ENCODE measurements at regions not wholly inside any gene's neighbourhood (a gene's known extent, or its start where the extent isn't known, plus 50 kb on each side); places are given as distances from the start of the nearest gene placed in this dataset.
"Not testable (repeated sequence)": the region's sequence is repeated elsewhere in the genome, so short reads cannot be mapped to it uniquely, and the experiment has no call there.

DNA sequence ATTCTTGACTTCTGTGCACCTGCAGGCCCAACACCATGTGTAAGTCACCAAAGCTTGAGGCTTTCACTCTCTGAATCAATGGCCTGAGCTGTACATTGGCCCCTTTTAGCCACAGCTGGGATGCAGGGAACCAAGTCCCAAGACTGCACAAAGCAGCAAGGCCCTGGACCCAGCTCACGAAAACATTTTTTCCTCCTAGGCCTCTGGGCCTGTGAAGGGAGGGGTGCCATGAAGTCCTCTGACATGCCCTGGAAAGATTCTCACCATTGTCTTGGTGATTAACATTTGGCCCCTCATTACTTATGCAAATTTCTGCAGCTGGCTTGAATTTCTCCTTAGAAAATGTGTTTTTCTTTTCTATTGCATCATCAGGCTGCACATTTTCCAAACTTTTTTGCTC lies 398.6 kb downstream of the DMRTA1 start:
- not testable (repeated sequence) for DNase-seq

DNA sequence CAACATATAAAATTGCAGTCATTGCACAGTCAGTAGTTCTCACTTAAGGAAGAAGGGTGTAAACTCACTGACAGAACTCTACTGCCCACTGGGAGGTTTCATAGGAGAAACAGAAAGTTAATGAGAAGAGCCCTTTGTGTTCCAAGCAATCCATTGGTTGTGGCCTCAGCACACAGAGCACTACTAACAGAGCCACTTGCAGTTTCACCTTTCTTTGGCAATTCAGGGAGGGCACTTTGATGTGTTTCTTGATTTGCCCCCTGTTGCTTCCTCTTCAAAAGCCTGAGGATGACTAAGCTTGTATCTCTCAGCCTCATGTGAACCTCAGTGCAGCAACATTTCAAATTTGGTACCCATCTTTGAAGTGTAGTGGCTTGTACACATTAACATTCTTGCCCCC lies 409.4 kb downstream of the DMRTA1 start:
- no peak for DNase-seq

DNA sequence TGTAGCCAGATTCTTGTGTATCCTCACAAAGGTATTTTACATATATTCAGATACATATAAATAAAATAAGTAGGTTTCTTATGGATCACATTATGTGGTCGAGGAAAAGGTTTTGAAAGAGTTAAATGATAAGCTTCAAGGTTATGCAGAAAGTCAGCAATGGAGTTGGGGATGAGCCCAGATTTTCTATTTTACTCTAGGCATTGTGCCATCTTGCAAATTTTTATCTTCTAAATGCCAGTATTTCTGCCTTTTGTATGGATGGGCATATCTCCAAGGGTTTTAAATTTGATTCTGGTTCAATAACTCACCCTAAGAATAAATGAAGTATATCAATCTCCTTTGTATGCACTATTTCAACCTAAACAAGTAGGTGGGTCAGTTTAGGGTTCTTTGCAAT lies 410.7 kb downstream of the DMRTA1 start:
- no peak for DNase-seq

DNA sequence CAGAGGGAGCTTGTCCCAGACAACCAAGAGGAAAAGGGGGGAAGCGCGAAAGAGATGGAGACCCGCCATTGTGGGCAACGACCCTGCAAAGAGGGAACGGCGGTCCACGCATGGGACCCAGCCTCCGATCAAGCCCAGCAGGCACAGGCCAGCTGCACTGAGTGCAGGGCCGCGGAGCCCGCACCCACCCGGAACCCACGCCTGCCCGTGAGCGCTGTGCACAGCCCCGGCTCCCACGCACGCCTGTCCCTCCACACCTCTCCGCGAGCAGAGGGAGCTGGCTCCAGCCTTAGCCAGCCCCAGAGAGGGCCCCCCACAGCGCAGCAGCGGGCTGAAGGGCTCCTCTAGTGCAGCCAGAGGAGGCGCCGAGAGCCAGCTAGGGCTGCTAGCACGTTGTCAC lies 416.5 kb downstream of the DMRTA1 start:
- no peak for DNase-seq

DNA sequence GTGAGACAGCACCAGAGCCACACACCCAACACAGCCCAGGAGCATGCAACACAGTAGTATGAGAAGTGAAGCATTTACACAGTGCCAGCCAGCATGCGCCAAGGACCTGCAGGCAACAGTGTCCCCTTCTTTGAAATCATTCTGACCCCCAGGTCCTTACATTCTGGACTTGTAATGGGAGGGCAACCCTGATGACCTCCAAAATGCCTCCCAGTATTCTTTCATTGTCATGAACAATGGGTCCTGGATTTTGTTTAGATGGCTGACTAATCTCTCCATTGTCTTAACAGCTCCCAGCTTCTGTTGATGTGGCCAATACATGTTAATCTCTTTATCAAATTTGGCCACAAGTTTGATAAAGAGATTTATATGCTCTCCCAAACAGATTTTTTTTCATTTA lies 417.1 kb downstream of the DMRTA1 start:
- no peak for DNase-seq

DNA sequence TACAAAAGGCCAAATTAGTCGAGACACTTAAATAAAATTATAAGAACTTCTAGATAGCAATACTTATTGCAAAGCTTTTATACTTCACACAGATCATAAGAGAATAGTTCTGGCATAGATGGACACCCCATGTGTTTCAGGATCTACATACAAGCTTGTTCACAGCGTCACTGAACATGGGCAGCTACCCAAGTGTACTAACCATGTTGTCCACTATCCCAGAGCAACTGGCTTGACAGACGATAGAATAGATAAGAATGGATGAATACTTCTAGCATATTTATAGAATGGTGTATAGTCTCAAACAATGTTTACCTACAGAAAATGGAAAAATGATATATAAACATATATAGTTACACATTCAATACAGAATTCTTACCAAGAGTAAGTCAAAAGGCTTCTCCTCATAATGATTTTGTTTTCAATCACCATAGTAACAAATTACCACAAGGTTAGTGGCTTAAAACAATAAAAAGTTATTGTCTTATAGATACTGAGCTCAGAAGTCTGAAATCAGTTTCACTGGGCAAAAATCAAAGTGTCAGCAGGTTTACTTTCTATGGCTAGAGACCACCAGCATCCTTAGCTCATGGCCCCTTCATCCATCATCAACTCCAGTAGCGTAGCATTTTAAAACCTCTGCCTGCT lies 446.7 kb downstream of the DMRTA1 start:
- no peak for DNase-seq

DNA sequence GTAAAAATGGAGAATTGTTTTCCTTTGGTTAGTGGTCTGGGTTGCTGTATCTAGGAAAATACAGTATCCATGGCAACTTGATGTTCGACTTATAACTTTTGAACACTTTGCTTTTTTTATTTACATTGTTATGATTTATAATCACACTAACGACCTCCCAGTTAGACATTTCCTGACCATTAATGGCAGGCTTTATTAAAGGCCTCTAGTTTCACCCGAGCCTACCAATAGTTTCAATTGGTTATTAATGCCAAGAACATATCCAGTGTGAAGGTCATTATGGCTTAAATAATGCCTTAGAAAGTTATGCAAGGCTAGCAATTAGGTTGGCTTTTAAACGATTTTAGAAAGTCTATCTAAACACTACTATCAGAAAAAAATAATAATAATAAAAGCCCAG lies 452.0 kb downstream of the DMRTA1 start:
- DNase-seq, result no peak

DNA sequence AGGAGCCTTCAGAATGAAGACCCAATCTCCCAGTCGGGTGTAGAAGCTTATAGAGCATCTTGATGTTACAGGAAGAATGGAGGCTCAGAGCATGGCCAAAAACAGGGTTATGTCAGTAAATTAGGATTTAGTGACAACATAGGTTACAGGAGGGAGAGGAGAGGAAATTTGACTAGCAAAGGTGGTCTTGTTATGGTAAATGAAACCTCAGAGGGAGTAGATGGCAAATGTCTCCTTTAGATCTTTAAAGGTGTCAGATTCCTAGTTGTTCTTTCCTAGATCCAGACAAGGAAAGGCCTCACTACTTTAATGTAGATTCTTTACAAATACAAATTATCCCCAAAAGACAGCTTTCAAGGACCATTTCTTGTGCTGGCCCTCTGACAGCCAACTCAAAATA lies 465.0 kb downstream of the DMRTA1 start:
- DNase-seq, result no peak

DNA sequence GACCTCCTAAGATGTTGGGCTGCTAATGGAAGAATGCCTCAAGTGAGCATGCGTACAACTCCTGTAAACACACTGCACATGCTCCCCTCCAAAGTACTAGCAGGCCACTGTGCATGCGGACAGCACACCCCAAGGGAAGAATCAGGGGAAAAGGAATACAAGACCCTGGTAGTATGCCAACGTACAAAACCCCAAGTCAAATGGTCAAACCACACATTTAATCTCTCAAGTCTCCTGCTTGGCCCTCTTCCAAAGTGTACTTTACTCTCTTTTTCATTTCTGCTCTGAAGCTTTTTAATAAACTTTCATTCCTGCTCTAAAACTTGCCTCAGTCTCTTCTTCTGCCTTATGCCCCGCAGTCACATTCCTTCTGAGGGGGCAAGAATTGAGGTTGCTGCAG lies 466.4 kb downstream of the DMRTA1 start:
- no peak for DNase-seq

DNA sequence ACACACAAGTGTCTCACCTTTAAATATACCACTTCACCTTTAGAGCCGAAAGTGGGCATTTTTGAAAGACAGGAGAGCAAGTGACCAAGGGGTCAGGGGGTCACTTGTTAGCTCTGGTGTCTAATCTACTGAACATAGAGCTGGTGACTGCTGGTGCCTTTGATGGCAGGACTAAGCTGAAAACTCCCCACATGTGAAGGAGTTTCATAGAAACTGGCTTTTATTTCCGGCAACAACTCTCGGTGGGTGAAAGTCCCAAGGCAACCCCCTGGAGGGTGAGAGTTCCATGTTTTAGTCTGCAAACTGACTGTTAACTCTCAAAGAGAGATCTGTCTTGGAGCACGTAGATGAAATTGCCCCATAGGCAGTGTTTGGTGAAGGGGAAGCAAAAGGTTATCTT lies 466.9 kb downstream of the DMRTA1 start:
- DNase-seq, result no peak

DNA sequence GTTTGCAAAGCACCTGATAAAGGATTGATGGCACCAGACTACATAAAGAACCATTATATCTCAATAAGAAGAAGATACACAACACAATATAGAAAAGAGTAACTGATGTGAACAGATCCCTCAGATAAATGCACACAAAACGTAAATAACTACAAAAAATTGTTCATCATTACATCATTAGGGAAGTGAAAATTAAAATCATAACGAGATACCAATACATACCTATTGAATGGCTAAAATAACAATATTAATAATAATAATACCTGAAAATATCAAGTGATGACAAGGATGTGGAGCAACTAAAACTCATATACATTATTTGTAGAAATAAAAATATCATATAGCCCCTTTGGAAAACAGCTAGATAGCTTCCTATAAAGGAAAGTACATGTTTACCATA lies 469.5 kb downstream of the DMRTA1 start:
- no peak for DNase-seq

DNA sequence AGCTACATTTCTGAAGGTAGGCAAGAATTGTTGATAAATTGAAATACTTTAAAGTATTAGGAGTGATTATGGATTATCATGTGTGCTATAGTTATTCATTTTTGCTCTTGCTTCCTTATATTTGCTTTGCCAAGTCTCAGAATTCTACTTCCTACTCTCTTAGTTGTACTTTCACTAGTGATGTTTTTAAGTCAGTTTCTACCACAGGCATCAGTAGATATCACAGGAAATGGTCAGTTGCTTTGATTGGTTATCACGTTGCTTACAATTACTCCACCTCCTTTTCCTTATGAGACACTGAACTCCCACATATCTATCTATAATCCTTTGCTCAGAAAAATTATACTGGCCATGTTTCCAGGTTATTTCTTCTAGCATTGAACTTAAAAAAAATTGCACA lies 472.8 kb downstream of the DMRTA1 start:
- DNase-seq, result no peak

DNA sequence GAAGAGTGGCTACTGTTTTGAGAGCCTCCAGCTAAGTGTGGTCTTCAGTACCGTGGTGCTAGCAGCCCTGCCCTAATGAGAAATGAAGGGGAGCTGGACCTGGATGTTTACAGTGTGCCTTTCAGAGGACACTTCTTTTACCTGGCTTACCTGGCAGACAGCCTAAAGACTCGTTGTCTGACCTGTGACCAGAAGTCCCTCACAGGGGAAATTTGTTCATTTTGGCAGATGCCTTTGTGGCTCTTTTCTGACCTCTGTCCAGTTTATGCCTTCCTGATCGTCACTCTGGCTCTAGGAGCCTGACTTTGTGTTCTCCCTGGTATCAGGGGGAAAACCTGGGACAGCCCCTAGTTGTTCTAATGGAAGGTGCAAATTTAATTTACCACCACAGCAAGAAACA lies 475.1 kb downstream of the DMRTA1 start:
- DNase-seq, result no peak

DNA sequence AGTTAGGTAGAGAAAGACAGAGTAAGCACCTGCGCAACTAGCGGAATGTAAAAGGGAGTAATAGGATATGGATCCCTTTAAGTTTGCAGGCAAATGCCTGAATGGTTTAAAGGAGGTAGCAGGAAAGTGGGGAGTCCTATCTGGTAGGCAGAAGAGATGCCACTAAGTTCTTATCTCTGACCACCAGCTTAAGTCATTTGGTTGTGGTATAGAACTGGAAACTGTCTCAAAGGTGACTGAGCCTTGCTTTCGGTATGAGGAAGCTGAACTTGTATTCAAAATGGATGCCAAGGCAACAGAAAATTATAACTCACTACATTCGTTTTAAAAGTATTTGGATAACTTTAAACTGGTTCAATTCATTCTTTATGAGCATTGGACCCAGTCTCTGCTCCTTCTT lies 475.6 kb downstream of the DMRTA1 start:
- DNase-seq, result no peak

DNA sequence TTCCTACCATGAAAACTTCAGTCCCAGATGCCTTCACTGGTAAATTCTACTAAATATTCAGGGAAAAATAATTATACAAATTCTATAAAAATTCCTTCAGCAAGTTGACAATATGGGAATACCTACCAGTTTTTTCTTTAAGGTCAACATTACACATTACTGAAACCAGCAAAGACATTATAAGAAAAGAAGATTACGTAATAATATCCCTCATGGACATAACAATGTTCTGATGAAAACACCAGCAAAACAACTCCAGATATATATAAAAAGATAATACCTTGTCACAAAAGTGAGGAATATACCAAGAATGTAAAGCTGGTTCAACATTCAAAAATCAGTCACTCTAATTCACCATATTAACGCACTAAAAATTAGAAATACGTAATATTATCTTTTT lies 507.9 kb downstream of the DMRTA1 start:
- no peak for DNase-seq

DNA sequence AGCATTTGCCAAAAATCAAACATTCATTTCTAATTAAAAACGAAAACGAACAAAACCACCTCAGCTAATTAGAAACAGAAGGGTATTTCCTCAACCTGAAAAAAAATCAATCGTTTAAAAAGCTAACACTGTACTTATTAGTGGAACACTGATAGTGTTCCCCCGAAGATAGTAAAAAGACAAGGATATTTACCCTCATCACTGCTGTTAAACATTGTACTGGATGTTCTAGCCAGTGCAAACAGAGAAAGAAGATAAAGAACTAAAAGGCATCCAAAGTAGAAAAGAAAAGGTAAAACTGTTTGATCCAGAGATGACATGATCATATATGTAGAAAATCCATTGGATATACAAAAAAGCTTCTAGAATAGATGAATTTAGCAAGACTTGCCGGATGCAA lies 508.3 kb downstream of the DMRTA1 start:
- DNase-seq, result no peak

DNA sequence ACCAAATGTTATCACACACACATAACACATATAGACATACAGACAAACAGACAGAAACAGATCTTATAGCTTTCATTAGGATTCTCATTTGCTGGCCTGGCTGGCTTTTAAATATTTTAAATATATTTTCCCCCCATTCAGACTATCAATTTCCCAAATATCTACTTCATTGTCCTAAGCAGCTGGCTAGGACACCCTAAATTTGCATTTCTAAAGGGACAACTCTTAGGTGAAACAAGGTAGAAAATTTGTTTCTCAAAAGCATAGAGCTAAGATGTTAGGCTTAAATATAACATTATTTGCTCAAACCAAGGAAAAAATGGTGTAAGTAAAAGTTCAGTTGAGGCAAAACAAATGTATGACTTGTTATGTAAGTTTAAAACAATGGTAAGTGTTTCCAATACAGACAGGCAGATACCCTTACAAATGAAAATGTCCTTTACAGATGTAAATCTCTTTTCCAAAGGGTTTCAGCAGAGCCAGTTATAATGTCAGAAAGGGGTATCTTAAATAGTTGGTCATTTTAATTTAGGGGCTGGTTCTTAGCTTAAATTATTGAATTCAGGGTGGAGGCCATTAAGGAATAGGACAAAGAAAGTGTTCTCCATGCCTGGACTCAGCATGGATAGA lies 522.8 kb downstream of the DMRTA1 start:
- no peak for DNase-seq

DNA sequence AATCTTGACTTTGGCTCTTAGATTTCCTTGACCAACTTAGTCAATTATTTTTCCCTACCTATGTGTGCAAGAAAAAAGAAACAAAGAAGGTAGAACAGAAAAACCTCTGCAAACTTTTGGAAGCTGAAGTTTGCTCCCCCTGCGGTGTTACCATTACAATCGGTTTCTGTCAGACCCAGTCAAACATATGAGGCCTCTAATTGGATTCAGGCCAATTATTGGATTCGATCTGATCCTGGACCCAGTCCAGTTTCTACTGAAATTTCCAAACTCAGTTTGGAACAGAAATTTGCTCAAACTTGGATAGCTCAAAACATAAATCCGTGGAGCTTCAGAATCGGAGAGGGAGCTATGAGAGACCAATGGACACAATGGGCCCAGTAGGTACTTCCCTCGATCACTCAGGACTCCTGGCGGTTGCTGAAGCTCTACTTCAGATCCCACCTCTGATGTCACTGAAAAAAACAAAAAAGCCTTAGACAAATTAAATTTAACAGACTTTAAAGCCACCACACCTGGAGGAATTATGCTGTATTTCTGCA lies 523.9 kb downstream of the DMRTA1 start:
- no peak for DNase-seq

DNA sequence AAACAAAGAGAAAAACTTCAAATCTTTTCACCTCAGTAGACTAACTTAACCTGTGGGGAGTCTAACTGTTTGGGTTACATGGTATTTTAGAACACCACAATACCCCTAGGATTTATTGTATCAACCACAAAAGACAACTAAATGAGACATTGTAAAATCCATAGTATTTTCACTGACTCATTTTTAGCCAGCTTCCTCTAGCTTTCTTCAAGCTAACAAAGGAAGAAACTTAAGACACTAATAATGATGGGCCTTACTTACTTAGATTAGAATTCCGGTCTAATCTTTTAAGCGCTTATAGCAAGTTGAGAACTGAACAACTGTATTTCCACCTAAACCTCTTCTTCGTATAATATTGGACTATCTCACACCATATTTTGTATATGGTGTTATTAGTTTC lies 529.3 kb downstream of the DMRTA1 start:
- peak; percentile 64 for DNase-seq

DNA sequence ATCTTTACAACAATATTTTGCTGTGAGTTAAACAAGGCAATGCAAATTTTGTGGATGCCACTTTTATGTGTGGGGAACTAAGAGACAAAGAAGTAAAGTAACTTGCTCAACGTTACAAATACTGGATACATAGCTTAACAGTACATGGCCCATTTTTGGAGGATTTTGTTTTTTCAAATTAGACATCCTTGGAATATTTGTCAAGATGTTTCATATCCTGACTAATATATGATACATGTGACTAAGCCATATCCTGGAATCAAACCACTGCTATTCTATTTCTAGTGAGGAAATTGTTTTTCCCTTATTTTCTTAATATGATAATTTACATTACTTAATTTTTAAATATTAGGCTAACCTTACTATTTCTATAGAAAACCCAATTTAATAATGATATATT lies 529.8 kb downstream of the DMRTA1 start:
- DNase-seq, result peak; percentile 68

DNA sequence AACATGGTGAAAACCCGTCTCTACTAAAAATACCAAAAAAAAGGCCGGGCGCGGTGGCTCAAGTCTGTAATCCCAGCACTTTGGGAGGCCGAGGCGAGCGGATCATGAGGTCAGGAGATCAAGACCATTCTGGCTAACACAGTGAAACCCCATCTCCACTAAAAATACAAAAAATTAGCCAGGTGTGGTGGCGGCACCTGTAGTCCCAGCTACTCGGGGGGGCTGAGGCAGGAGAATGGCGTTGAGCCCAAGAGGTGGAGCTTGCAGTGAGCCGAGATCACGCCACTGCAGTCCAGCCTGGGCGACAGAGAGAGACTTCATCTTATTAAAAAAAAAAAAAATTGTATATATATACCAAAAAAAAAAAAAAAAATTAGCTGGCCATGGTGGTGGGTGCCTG lies 533.8 kb downstream of the DMRTA1 start:
- not testable (repeated sequence) for DNase-seq

DNA sequence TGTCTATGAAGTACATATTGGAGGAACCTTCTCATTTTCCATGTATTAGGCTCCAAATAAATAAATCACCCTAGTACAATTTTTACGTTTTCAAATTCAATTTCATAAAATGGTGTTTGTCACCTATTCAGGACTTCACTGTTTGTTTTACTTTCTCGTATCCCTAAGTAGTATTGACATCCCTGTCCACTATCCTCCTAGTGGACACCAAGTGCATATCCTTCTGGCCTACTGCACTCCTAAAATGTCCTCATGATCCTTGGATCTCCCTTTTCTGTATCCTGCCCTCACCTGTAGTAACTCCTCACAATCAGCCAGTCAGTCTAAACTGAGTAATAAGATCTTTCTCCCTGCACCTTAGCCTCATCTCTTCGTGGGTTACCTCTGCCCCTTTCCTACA lies 539.9 kb downstream of the DMRTA1 start:
- DNase-seq, result no peak

DNA sequence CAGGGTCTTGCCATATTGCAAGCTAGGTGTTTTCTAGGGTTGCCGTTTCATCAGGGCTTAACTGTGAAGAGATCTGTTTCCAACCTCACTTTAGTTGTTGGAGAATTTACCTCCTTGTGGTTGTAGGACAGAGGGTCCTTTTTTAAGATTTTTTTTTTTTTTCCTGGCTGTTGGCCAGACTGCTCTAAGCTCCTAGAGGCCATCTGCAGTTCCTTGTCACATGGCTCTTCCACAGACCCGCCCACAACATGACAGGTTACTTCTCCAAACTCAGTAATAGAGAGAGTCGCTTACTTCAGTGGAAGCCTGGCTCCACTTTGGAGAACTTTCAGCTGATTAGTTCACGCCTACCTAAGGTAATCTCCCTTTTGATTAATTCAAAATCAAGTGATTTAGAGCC lies 543.7 kb downstream of the DMRTA1 start:
- DNase-seq, result no peak

DNA sequence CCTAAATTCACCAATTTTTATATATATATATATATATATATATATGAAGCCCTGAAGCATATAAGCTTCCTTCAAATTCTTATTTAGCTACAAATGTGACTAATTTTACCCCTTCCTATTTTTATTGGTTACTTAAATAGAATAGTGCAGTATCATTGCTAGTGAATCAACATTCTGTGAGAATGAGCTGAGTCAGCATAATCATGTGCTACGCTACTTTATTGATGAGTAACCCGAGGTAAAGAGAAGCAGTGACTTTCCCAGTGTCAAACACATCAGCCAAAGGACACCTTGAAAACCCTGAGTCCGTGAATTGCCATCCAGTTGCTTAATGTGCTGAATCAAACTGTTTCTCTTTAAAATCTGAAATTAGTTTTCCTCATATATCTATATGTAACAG lies 546.2 kb downstream of the DMRTA1 start:
- peak; percentile 11 for DNase-seq

DNA sequence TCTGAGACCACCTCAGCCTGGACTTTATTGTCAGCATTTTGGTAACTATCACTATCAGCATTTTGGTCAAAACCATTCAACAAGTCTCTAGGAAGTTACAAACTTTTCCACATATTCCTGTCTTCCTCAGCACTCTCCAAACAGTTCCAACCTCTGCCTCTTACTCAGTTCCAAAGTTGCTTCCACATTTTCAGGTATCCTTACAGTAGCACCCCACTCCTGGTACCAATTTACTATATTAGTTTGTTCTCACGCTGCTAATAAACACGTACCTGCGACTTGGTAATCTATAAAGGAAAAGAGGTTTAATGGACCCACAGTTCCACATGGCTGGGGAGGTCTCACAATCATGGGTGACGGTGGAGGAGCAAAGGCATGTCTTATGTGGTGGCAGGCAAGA lies 551.3 kb downstream of the DMRTA1 start:
- no peak for DNase-seq

All from fibroblast of skin of right quadriceps (primary cell).